A673 (cell line): ENCODE measurements at regions not wholly inside any gene's neighbourhood (a gene's known extent, or its start where the extent isn't known, plus 50 kb on each side); places are given as distances from the start of the nearest gene placed in this dataset.

ENCODE experiments used
- BruUV-seq: library from RNA; stranded (reverse); fragments of 400-500 nt; replicated peaks from 2 replicates; lab custom pipeline; 2021; lab: Mats Ljungman, UMichigan
- CTCF ChIA-PET: fragments of 300-600 bp; sonication (Branson Sonifier 250); formaldehyde crosslinking; loops from one replicate; lab custom pipeline; 2022; ENCODE audit warnings: antibody characterized with exemption; lab: Charles Lee
- POLR2A ChIA-PET: fragments of 300-600 bp; sonication (Branson Sonifier 250); formaldehyde crosslinking; loops from one replicate; lab custom pipeline; 2022; ENCODE audit warnings: antibody characterized with exemption; ENCODE audit not compliant: low non-redundant PET; lab: Charles Lee
- DNase-seq: peaks from one replicate; pipeline ENCODE4 v3.0.0-alpha.2; 2015; ENCODE audit warnings: low spot score
- H3K27ac ChIP-seq: fragments of 200-600 bp; sonication (generic); 2 replicates; pipeline ENCODE4 v1.5.1; 2016; ENCODE audit warnings: mixed run types, low read depth, mild to moderate bottlenecking, mixed read lengths, antibody characterized with exemption, low read length; ENCODE audit not compliant: poor library complexity, severe bottlenecking
- H3K27me3 ChIP-seq: fragments of 200-600 bp; sonication (generic); replicated peaks from 2 replicates; pipeline ENCODE4 v1.6.1; 2017; ENCODE audit warnings: mixed run types, low read depth, mild to moderate bottlenecking, mixed read lengths, antibody characterized with exemption, low read length; ENCODE audit not compliant: insufficient read depth, poor library complexity
- H3K36me3 ChIP-seq: fragments of 200-600 bp; sonication (generic); 2 replicates; pipeline ENCODE4 v1.6.1; 2016; ENCODE audit warnings: mixed run types, mild to moderate bottlenecking, mixed read lengths, antibody characterized with exemption, low read length; ENCODE audit not compliant: insufficient read depth, poor library complexity, severe bottlenecking
- H3K4me1 ChIP-seq: fragments of 200-600 bp; sonication (generic); 2 replicates; pipeline ENCODE4 v1.6.1; 2017; ENCODE audit warnings: mixed run types, mild to moderate bottlenecking, mixed read lengths, antibody characterized with exemption, low read length; ENCODE audit not compliant: insufficient read depth, poor library complexity, severe bottlenecking
- H3K4me3 ChIP-seq: fragments of 200-600 bp; sonication (generic); 2 replicates; pipeline ENCODE4 v1.5.1; 2016; ENCODE audit warnings: low read depth, mixed run types, mild to moderate bottlenecking, mixed read lengths, low read length; ENCODE audit not compliant: poor library complexity, severe bottlenecking
- H3K9me3 ChIP-seq: fragments of 200-600 bp; sonication (generic); 2 replicates; pipeline ENCODE4 v1.6.1; 2016; ENCODE audit warnings: mixed run types, low read depth, mild to moderate bottlenecking, mixed read lengths, antibody characterized with exemption, low read length; ENCODE audit not compliant: poor library complexity, severe bottlenecking
- CTCF ChIP-seq: fragments of 300-800, 200-600 bp; sonication (generic); conservative IDR thresholded peaks from 2 replicates; pipeline ENCODE4 v1.5.1; 2017; ENCODE audit warnings: low read depth, mild to moderate bottlenecking, antibody characterized with exemption, low read length, moderate library complexity, mixed read lengths
- EZH2 ChIP-seq: fragments of 200-600 bp; sonication (generic); IDR thresholded peaks from 2 replicates; pipeline ENCODE4 v1.6.1; 2017; ENCODE audit warnings: borderline replicate concordance, low read depth, mild to moderate bottlenecking, mixed read lengths, antibody characterized with exemption, low read length; ENCODE audit not compliant: poor library complexity, severe bottlenecking
- intact Hi-C: fragments of 100-400 bp; cut with micrococcal nuclease; formaldehyde crosslinking; loops from one replicate; pipeline ENCODE4 v1.10.0; 2022; ENCODE audit not compliant: unreplicated experiment

DNA sequence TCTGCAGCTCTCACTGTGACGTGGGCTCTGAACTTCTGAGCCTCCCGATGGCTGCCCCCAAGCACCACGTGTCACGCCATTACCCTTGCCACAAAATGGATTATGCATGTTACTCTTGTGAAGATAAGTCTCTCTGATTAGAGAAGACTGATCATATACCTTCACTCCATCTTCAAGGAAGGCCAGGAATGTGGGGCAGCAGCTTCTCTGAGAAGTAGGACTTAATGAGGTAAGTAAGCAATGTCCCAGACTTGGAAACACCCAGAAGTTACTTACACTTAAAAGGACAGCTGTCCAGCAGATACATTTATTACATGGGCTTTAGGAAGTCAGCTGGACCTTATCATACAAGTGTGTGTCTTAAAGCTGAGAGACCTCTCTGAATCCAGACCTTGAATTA, 155.0 kb downstream of the FGF1 start:
- Histone ChIP-seq H3K27ac (no peak overlapping the region), H3K27me3 (no peaks in the 10 kb centered on the region), H3K4me1 (peaks cover 21% of the 10 kb centered on the region), H3K4me3 (no peak overlapping the region), H3K36me3 (peaks cover 3% of the 10 kb centered on the region), H3K9me3 (peaks cover 7% of the 10 kb centered on the region)
- DNase-seq = no peak
- ChIA-PET POLR2A (no interaction called here), CTCF (no interaction called here)
- intact Hi-C loops = no loop called here
- BruUV-seq = no TSS peak
- TF ChIP-seq CTCF = no peak
- TF ChIP-seq EZH2 = no peak

- H3K27ac ChIP-seq = no peak overlapping the region
Measured at GRCh38 chr5:142529626-142530278, 156.1 kb downstream of the FGF1 start.

GRCh38 chr5:142527664-142528295, 158.1 kb downstream of the FGF1 start:
- no peak for DNase-seq
- no peaks in the 10 kb centered on the region for H3K36me3 ChIP-seq
- intact Hi-C loops = no loop called here
- no peaks in the 10 kb centered on the region for H3K27me3 ChIP-seq
- no peaks in the 10 kb centered on the region for H3K9me3 ChIP-seq
- H3K4me1 ChIP-seq = peaks cover 16% of the 10 kb centered on the region
- CTCF ChIA-PET = no interaction called here
- no peak for TF ChIP-seq EZH2
- TF ChIP-seq CTCF = no peak
- BruUV-seq = no TSS peak
- POLR2A ChIA-PET = interaction anchor here (0.6 kb wide), 1 partner anchor 44 kb away, joined by 3 read pairs; no protein-coding TSS in a partner anchor
- H3K27ac ChIP-seq = no peak overlapping the region
- no peak overlapping the region for H3K4me3 ChIP-seq

More at GRCh38 chr5:142529626-142530278, 156.1 kb downstream of the FGF1 start:
- Histone ChIP-seq H3K36me3 (peaks cover 2% of the 10 kb centered on the region), H3K4me1 (peaks cover 21% of the 10 kb centered on the region), H3K9me3 (peaks cover 4% of the 10 kb centered on the region), H3K27me3 (no peaks in the 10 kb centered on the region), H3K4me3 (no peak overlapping the region)
- ChIA-PET CTCF (no interaction called here), POLR2A (no interaction called here)
- BruUV-seq = no TSS peak
- DNase-seq = no peak
- intact Hi-C loops = no loop called here
- TF ChIP-seq EZH2 (no peak), CTCF (no peak)
